ENCODE measurements at regions not wholly inside any gene's neighbourhood (a gene's known extent, or its start where the extent isn't known, plus 50 kb on each side); places are given as distances from the start of the nearest gene placed in this dataset.

- no peak for DNase-seq (ENCODE audit: low read depth)
Observed at GRCh38 chr1:177789956-177790355, 179.9 kb downstream of the SEC16B start.

- no peak for DNase-seq (ENCODE audit: low read depth)
Observed at GRCh38 chr1:177786176-177786745, 183.6 kb downstream of the SEC16B start.

- DNase-seq (ENCODE audit: low read depth): no peak
Observed at GRCh38 chr1:177784936-177785335, 184.9 kb downstream of the SEC16B start.

GRCh38 chr1:177784409-177784808, 185.4 kb downstream of the SEC16B start:
- no peak for DNase-seq (ENCODE audit: low read depth)

- DNase-seq (ENCODE audit: low read depth): no peak
Observed at GRCh38 chr1:177783051-177783450, 186.8 kb downstream of the SEC16B start.

GRCh38 chr1:177780096-177780700, 189.7 kb downstream of the SEC16B start:
- no peak for DNase-seq (ENCODE audit: low read depth)

- no peak for DNase-seq (ENCODE audit: low read depth)
Observed at GRCh38 chr1:177779166-177779965, 190.5 kb downstream of the SEC16B start.

- no peak for DNase-seq (ENCODE audit: low read depth)
Observed at GRCh38 chr1:177775924-177776323, 193.9 kb downstream of the SEC16B start.

GRCh38 chr1:177772386-177772960, 197.4 kb downstream of the SEC16B start:
- no peak for DNase-seq (ENCODE audit: low read depth)

GRCh38 chr1:177771688-177772087, 198.2 kb downstream of the SEC16B start:
- DNase-seq (ENCODE audit: low read depth): no peak

GRCh38 chr1:177770096-177770495, 199.8 kb downstream of the SEC16B start:
- no peak for DNase-seq (ENCODE audit: low read depth)

- no peak for DNase-seq (ENCODE audit: low read depth)
Observed at GRCh38 chr1:177755851-177756560, 213.9 kb downstream of the SEC16B start.

GRCh38 chr1:177754603-177755002, 215.3 kb downstream of the SEC16B start:
- no peak for DNase-seq (ENCODE audit: low read depth)

- no peak for DNase-seq (ENCODE audit: low read depth)
Observed at GRCh38 chr1:177753655-177754054, 216.2 kb downstream of the SEC16B start.

- DNase-seq (ENCODE audit: low read depth): no peak
Observed at GRCh38 chr1:177748080-177748801, 221.6 kb downstream of the SEC16B start.

GRCh38 chr1:177746155-177746554, 223.7 kb downstream of the SEC16B start:
- DNase-seq (ENCODE audit: low read depth): no peak

- no peak for DNase-seq (ENCODE audit: low read depth)
Observed at GRCh38 chr1:177744906-177745305, 225.0 kb downstream of the SEC16B start.

GRCh38 chr1:177741476-177741875, 228.4 kb downstream of the SEC16B start:
- DNase-seq (ENCODE audit: low read depth): no peak

GRCh38 chr1:177739780-177740179, 230.1 kb downstream of the SEC16B start:
- DNase-seq (ENCODE audit: low read depth): no peak

- no peak for DNase-seq (ENCODE audit: low read depth)
Observed at GRCh38 chr1:177737456-177737855, 232.4 kb downstream of the SEC16B start.

GRCh38 chr1:177732178-177732577, 237.7 kb downstream of the SEC16B start:
- no peak for DNase-seq (ENCODE audit: low read depth)

GRCh38 chr1:177729646-177730045, 240.2 kb downstream of the SEC16B start:
- DNase-seq (ENCODE audit: low read depth): no peak
